Fibroblast of lung (primary cell): ENCODE measurements at regions not wholly inside any gene's neighbourhood (a gene's known extent, or its start where the extent isn't known, plus 50 kb on each side); places are given as distances from the start of the nearest gene placed in this dataset.

Experiments
- DNase-seq, 2 donors: peaks; one replicate each; pipeline versions ENCODE4 v3.0.0 to v3.0.0-alpha.2; 2010; ENCODE audit warnings: low read depth in 2 of 2
- H2AFZ ChIP-seq: 2 replicates; pipeline ENCODE4 v1.5.1; 2012; ENCODE audit warnings: low read length, control low read depth, inconsistent platforms
- H3K27ac ChIP-seq: 2 replicates; pipeline ENCODE4 v1.5.1; 2011; ENCODE audit warnings: low read length, control low read depth; ENCODE audit not compliant: insufficient read depth
- H3K27me3 ChIP-seq: 2 replicates; pipeline ENCODE4 v1.5.1; 2011; ENCODE audit warnings: mild to moderate bottlenecking, low read length; ENCODE audit not compliant: control insufficient read depth, insufficient read depth
- H3K36me3 ChIP-seq: 2 replicates; pipeline ENCODE4 v1.5.1; 2011; ENCODE audit warnings: low read length; ENCODE audit not compliant: control insufficient read depth, insufficient read depth
- H3K4me1 ChIP-seq: 2 replicates; pipeline ENCODE4 v1.5.1; 2011; ENCODE audit warnings: low read length; ENCODE audit not compliant: control insufficient read depth, insufficient read depth; ENCODE audit errors: extremely low read depth
- H3K4me2 ChIP-seq: 2 replicates; pipeline ENCODE4 v1.5.1; 2011; ENCODE audit warnings: low read length, control low read depth; ENCODE audit not compliant: insufficient read depth; ENCODE audit errors: extremely low read depth
- H3K4me3 ChIP-seq, 4 experiments: fragments of 200-600 bp in 1 of 4; sonication (generic) in 1 of 4; replicated peaks in 1 of 4; 2 replicates each; pipeline ENCODE4 v1.5.1; 2011 to 2016; ENCODE audit warnings: low read length in 4 of 4, low read depth in 3 of 4, mild to moderate bottlenecking in 3 of 4, control low read depth in 2 of 4, inconsistent platforms in 1 of 4, mixed read lengths in 1 of 4; ENCODE audit not compliant: insufficient read depth in 1 of 4; ENCODE audit errors: control extremely low read depth in 1 of 4
- H3K79me2 ChIP-seq: 2 replicates; pipeline ENCODE4 v1.5.1; 2012; ENCODE audit warnings: mild to moderate bottlenecking, low read length, inconsistent platforms; ENCODE audit not compliant: control insufficient read depth, insufficient read depth
- H3K9ac ChIP-seq: 2 replicates; pipeline ENCODE4 v1.5.1; 2011; ENCODE audit warnings: mild to moderate bottlenecking, low read length, control low read depth; ENCODE audit not compliant: insufficient read depth
- H3K9me3 ChIP-seq: 2 replicates; pipeline ENCODE4 v1.5.1; 2012; ENCODE audit warnings: low read depth, low read length; ENCODE audit not compliant: control insufficient read depth, insufficient read depth
- H4K20me1 ChIP-seq: 2 replicates; pipeline ENCODE4 v1.5.1; 2011; ENCODE audit warnings: low read length; ENCODE audit not compliant: control insufficient read depth, insufficient read depth; ENCODE audit errors: extremely low read depth
- CTCF ChIP-seq, 2 donors: IDR thresholded peaks in 1 of 2; conservative IDR thresholded peaks in 1 of 2; 1 replicate in 1 of 2; 2 replicates in 1 of 2; pipeline ENCODE4 v1.5.1; 2011 to 2012; ENCODE audit warnings: low read length in 2 of 2, control low read depth in 1 of 2, inconsistent platforms in 1 of 2, low read depth in 1 of 2, mild to moderate bottlenecking in 1 of 2
- EZH2 ChIP-seq: IDR thresholded peaks from 2 replicates; pipeline ENCODE4 v1.5.1; 2012; ENCODE audit warnings: low read length, control low read depth, mild to moderate bottlenecking; ENCODE audit errors: missing control alignments

GRCh38 chr1:194952171-194952570 lies 1656.1 kb downstream of the KCNT2 start:
- H2AFZ ChIP-seq: no peak overlapping the region
- no peak overlapping the region for H3K4me2 ChIP-seq
- H3K27me3 ChIP-seq: no peaks in the 10 kb centered on the region
- H3K4me1 ChIP-seq: no peaks in the 10 kb centered on the region
- H3K36me3 ChIP-seq: no peaks in the 10 kb centered on the region
- H3K79me2 ChIP-seq: no peaks in the 10 kb centered on the region
- H3K4me3 ChIP-seq: no peak overlapping the region
- no peak for DNase-seq
- H3K9me3 ChIP-seq: no peaks in the 10 kb centered on the region
- no peak for TF ChIP-seq EZH2
- no peak for TF ChIP-seq CTCF (conservative IDR thresholded peaks at IDR 0.05 in 1 of 2, IDR thresholded peaks at IDR 0.05 in 1 of 2; ENCODE audit: low read depth in 1 of 2, low read length in 2 of 2)
- no peak overlapping the region for H3K9ac ChIP-seq
- no peak overlapping the region for H3K27ac ChIP-seq
- H4K20me1 ChIP-seq: no peaks in the 10 kb centered on the region

DNA sequence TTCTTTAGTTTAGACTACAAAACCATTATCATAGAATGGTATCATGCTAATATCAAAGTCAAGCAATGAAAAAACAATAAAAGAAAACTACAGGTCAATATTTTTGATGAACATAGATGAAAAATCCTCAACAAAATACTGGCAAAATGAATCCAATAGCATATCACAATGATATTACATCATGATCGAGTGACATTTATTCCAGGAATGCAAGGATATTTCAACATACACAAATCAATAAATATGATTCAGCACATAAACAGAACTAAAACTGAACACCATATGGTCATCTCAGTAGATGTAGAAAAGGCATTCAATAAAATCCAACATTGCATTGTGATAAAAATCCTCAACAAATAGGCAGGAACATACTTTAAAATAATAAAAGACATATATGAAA lies 1657.7 kb downstream of the KCNT2 start:
- Histone ChIP-seq H3K9me3 (no peaks in the 10 kb centered on the region), H3K4me1 (no peaks in the 10 kb centered on the region), H2AFZ (no peak overlapping the region), H3K4me2 (no peak overlapping the region), H3K36me3 (no peaks in the 10 kb centered on the region), H3K27me3 (no peaks in the 10 kb centered on the region), H3K27ac (no peak overlapping the region), H4K20me1 (no peaks in the 10 kb centered on the region), H3K79me2 (no peaks in the 10 kb centered on the region), H3K4me3 (no peak overlapping the region), H3K9ac (no peak overlapping the region)
- no peak for TF ChIP-seq CTCF (conservative IDR thresholded peaks at IDR 0.05 in 1 of 2, IDR thresholded peaks at IDR 0.05 in 1 of 2; ENCODE audit: low read depth in 1 of 2, low read length in 2 of 2)
- TF ChIP-seq EZH2: no peak
- DNase-seq: no peak

GRCh38 chr1:194940336-194941030 lies 1667.8 kb downstream of the KCNT2 start:
- H3K36me3 ChIP-seq: no peaks in the 10 kb centered on the region
- H2AFZ ChIP-seq: no peak overlapping the region
- H3K4me1 ChIP-seq: no peaks in the 10 kb centered on the region
- no peak for TF ChIP-seq CTCF (conservative IDR thresholded peaks at IDR 0.05 in 1 of 2, IDR thresholded peaks at IDR 0.05 in 1 of 2; ENCODE audit: low read depth in 1 of 2, low read length in 2 of 2)
- TF ChIP-seq EZH2: no peak
- H3K9ac ChIP-seq: no peak overlapping the region
- no peaks in the 10 kb centered on the region for H3K9me3 ChIP-seq
- DNase-seq: no peak
- no peak overlapping the region for H3K4me2 ChIP-seq
- no peaks in the 10 kb centered on the region for H3K27me3 ChIP-seq
- no peaks in the 10 kb centered on the region for H3K79me2 ChIP-seq
- H3K27ac ChIP-seq: no peak overlapping the region
- no peaks in the 10 kb centered on the region for H4K20me1 ChIP-seq
- no peak overlapping the region for H3K4me3 ChIP-seq
